GM18499 (cell line): ENCODE measurements at regions not wholly inside any gene's neighbourhood (a gene's known extent, or its start where the extent isn't known, plus 50 kb on each side); places are given as distances from the start of the nearest gene placed in this dataset.
"Not testable (repeated sequence)": the region's sequence is repeated elsewhere in the genome, so short reads cannot be mapped to it uniquely, and the experiment has no call there.

ENCODE experiments used
- ATAC-seq: cut with Tn5 transposase; IDR thresholded peaks from one replicate; pipeline ENCODE4 v1.9.1; 2021; ENCODE audit warnings: moderate number of reproducible peaks; ENCODE audit not compliant: insufficient read depth, unreplicated experiment

DNA sequence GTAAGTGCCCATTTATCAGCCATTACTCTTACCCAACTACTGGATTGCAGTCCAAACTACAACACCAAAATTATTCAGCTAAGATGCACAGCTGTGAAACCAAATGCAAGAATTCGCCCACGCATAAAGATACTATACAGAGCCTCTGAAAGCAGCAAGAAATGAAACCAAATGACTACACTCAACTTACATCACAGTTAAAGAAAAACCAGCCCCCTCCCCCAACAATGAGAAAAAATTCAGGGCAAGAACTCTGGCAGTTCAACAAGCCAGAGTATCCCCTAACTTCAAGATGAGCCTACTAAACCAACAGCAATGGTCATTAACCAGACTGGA is 209.1 kb upstream of the VWC2 start:
- ATAC-seq, result peak; percentile 81

DNA sequence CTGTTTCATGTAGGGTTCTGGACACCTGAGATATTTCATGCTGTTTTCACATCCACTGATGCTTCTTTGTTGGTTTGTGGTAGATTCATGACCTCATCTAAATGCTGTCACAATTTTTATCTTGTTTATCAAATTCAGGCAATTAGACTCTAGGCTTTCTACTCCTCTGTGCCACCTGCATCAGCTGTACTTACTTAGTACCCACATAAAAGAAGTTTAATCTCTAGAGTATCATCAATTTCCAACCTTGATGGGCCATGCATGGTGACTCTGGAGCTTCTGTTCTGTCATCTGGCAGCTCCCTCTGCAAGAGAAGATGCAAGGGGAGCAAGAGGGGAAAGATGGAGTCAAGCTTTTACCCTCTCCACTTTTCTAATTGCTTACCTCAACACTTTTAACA is 195.9 kb upstream of the VWC2 start:
- no peak for ATAC-seq

DNA sequence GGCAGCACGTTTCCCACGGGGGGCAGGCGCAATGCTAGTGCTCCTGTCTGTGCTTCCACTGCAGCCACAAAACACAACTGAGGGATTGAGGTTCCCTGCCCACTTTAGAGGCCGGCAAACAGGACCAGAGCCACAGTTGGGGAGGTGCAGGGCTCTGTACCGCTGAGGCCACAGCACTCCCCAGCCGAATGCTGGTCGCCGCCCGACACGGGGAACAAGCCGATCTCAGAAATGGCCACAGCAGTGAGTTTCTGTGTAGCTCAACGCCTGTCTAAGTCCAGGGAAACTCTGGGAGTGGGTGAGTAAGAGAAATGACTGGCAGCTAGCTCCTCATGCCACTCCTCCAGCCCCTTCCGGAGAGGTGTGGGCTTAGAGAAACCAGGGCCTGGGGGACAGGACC is 194.0 kb upstream of the VWC2 start:
- no peak for ATAC-seq

DNA sequence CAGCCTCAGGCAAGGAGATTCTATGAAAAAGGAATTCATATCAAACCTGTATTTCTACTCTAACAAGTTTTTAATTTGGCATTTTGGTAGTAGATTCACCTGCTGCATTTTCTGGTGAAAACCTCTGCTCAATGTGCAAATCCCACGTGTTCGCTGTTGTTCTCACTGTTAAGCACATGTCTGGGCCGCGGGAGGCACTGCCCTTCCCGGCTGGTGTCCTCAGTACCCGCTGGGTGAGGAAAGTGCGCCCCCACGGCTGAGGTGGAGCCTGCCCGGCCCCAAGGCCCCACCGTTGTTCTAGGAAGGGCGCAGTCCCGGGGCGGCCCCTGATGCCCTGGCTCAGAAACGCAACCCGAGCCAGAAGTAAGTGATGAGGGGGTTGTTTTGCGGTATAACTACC is 193.4 kb upstream of the VWC2 start:
- no peak for ATAC-seq

DNA sequence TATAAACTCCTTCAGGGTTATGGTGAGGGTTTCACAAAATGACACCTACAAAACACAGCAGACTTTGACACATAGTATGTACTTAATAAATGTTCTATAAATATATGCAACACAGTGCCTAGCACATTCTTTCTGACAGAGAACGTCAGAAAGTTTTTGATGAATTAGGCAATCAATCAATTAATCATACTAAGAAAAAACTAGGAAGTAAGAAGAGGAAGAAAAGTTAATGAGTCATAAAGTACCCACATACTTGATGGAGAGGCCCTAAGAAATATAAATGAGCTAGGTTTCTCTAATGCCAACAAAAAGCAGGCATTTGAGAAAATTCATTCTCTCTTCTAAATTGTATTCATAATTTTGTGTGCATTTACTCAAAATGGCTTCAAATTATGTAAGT is 192.7 kb upstream of the VWC2 start:
- ATAC-seq, result no peak

DNA sequence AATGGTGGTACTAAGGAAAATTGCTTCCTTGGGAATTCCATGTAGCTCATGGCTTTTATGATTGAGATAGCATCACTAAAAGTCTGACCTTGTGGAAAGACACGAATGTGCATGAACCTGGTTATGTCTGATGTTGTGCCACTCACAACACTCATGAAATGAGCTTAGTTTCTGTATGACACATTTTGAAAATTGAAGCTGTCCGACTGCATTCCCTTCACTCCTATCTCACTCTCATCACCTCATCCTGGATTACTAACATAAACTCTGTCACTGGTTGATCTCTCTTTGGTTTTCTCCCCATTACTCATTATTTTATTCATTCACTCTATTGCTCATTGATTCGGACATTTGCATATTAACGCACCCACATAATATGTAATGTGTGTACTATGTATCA is 190.0 kb upstream of the VWC2 start:
- ATAC-seq, result no peak

DNA sequence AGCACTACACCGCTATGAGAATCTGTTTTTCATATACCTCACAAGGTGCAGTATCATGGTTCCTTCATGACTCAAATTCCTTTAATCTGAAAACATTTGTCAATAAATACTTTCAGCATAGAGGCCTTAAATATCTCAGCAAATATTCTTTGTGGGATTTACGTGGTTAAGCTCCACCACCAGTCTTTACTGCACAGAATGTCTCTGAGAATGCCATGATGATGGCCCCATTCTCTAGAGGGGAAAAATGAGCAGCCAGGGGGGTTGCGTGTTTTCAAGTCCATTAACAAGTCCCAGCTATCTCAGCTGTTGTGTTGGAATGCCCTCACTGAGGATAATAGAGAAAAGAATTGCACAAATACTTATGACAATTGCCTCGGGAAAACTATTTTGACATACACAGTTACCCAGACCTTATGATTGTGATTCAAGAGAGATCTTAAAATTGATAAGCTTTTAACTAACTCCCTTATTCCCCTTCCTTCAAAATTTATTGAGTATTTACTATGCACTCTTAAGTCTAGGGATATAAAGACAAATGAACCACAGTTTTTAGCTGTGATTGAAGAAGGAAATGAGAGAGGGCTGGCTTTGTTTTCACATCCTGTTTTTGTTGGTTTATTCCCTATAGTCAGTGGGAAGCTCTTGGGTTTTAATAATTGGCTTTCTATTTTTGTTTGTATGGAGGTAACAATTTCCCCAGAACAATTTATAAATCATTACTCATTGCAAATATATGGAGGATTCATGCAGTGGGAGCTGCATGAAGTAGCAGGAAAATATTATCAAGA is 176.5 kb upstream of the VWC2 start:
- ATAC-seq, result no peak

DNA sequence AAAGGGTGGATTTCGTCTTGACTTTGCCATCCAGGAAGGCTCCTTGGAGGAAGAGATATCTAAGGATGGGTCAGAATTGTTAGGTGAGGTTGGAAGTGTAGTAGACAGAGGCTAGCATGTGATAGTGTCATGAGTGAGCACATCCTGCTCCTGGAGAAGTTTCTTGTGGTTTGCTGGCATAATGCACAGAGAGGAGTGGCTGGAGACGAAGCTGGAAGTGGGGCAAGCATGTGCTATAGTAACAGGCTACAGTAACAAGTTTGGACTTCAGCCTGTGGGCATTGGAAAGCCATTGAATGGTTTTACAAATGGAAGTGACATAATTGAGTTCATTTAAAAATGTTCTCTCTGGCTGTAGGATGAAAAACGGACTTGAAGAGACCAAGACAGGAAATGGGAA is 175.6 kb upstream of the VWC2 start:
- ATAC-seq, result no peak

DNA sequence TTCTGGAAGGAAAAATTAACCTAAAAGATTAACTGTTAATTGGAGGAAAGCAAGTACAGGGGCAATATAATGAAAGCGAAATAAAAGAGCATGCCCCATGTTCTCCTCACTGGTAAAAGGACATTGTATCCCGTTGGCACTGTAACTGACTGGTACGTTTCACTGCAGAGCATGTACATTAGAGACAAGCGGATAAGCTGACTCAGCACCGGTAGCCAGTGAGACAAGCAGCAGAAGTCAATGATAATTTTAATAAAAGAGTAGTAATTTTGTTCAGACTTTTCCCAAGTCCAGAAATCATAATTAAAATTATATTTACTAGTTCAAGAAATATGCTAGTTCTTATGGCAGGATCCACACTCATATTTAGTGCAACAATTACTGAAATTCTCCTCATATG is 161.5 kb upstream of the VWC2 start:
- no peak for ATAC-seq

DNA sequence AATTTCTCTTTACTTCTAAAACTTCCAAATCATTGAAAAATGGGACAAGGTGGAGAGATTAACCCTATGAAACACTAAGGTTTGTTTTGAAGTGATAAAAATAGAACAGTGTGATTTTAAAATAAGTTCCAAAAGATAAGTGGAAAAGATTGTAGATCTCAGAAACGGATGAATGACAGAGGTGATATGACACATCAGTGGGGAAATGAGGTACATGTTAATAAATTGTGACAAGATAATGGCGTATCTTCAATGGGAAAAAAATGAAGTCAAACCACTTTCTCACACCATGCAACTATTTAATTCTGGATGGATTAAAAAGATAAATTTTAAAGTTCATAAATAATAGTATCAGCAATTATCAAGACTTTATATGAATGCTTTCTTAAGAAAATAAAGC is 159.7 kb upstream of the VWC2 start:
- ATAC-seq, result no peak

DNA sequence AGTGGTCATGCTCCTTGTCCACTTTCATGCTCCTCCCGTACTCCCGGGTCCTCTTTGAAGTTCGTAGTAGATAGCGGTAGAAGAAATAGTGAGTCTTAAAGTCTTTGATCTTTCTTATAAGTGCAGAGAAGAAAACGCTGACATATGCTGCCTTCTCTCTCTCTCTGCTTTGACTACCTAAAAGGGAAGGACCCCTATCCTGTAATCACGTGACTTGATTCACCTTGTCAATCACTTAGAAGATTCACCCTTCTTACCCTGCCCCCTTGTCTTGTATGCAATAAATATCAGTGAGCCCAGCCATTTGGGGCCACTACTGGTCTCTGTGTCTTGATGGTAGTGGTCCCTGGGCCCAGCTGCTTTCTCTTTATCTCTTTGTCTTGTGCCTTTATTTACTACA is 158.5 kb upstream of the VWC2 start:
- ATAC-seq, result not testable (repeated sequence)

DNA sequence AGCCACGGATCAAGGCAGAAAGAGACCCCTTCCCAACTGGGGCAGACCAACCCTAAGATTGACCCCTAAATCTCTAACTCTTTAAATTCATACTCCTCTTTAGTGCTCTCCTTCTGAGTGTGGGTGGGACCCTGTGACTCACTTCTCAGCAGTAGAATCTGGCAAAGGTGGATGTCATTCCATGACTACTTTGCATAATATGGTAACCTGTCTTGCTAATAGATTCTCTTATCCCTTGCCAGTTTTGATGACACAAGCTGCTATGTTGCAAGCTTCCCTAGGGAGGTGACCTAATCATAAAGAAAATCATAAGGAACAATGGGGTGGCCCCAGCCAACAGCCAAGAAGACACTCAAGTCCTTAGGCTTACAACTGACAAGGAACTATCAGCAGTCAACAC is 155.4 kb upstream of the VWC2 start:
- no peak for ATAC-seq

DNA sequence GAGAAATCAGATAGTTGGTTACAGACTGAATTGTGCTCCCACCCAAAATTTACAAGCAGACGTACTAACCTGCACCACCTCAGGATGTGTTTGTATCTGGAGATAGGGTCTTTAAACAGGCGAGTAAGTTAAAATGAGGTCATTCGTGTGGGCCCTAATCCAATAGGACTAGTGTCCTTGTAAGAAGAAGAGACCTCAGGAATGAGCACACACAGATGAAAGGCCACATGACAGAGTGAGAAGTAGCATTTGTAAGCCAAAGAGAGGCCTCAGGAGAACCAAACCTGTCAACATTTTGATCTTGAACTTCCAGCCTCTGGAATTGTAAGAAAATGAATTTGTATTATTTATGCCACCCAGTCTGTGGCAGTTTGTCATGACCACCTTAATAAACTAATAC is 149.5 kb upstream of the VWC2 start:
- no peak for ATAC-seq

DNA sequence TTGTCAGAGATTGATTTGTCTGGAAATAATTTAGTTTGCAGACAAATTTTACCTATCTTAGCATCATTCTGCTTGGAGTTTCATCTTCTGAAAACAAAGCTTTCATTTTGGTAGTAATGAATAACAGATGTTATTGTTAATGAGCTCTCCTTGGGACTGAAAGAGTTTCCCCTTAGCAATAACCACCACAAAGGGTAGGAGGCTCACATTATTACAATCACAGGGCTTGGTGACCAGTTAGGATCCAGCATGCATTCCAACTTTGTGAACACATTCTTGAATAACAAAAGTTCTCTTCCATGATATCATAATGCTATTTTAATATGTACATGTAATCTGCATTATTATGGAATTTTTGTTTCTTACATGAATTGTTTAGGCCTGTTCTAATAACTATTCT is 148.8 kb upstream of the VWC2 start:
- no peak for ATAC-seq

DNA sequence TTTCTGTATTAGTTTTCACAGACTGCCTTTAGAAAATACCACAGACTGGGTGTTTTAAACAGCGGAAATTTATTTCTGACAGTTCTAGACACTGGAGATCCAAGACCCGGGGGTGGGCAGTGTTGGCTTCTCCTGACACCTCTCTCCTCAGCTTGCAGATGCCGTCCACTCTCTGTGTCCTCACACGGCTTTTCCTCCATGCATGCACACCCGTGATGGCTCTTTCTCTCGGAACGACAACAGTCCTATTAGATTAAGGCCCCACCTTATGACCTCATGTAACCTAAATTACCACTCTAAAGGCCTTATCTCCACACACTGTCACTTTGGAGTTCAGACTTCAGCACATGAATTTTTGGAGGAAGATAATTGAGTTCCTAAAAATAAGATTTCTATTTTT is 142.9 kb upstream of the VWC2 start:
- ATAC-seq, result no peak

DNA sequence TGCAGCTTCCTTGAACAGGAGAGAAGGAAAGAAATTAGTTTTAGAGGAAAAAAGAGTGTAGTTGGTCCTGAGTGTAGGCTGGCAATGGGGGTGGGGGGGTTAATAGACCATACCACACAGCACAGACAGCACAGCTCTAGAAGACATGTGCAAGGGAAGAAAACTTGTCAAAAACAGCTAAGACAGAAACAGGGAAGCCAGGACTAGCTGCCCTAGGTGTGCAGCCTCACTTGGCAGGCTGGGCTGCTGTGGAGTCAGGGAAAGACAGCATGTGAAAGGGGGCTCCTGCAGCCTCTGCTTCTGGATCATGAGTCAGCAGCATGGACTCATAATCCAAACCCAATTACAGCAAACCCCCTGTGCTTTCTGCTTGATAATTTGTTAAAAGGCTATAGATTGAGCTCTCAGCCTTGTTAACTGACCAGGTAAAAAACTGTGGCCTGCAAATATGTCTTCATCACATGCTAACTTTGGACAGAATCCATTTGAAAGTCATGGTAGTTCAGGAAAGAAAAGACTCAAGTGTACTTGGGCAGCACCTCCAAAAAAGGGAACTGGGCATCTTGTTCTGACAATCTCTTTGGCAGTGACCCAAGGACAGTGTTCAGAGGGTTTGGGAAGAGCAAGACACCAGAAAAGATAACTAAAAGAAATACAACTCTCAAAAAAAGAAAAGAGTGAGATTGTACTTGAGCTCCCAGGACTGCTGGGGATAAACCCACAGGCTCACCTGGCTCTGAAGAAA is 142.2 kb upstream of the VWC2 start:
- no peak for ATAC-seq

DNA sequence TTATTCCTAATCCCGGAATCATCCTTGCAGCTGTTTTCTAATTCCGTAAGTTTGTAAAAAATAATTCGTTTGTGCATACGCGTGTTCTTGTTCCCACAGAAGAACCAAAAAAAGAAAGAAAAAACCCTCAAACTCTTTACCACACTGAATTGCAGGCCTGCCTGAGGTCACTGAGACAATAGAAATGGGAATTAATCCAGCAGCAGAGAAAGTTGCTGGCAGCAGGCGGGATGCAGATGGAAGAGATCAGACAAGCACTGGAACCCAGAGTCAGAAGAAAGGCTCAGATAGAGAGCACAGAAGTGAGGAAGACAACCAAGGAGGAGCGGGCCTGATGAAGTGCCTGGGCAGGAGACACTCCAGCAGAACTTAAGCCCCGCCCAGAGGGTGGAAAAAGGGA is 141.5 kb upstream of the VWC2 start:
- ATAC-seq, result no peak

DNA sequence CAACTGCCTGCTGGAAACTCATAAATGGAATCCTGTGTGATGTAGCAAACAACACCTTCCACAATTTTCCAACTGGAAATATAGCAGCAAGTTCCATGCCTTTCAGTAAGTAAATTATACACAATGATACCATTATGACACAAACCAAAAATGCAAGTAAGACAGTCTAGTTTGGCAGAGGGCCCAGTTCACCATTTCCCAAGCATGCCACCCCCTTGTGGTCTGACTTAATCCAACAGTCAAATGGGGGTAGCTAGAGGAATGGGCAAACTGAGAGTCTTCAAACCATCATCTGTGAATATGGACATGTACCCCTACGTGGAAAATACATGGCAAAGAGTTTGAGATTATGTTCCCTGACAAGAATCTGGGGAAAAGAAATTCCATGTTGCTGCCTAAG is 137.6 kb upstream of the VWC2 start:
- no peak for ATAC-seq

DNA sequence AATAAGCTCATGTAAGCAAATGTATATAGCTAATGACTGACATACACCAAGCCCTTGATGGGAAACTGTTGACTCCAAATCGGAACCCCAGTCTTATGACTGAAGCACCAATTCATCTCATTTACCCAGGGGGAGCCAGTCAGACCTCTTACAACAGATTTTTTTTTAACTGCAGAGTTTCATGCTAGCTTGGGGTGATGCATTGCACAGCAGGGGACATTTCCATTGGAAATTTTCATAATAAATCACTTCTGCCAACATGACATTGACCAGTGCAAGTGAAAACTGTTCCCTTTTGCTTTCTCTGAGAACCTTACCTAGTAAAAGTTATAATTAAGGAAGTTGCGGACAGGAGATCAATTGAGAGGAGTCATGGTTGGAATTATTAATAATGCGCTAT is 137.0 kb upstream of the VWC2 start:
- ATAC-seq, result no peak

DNA sequence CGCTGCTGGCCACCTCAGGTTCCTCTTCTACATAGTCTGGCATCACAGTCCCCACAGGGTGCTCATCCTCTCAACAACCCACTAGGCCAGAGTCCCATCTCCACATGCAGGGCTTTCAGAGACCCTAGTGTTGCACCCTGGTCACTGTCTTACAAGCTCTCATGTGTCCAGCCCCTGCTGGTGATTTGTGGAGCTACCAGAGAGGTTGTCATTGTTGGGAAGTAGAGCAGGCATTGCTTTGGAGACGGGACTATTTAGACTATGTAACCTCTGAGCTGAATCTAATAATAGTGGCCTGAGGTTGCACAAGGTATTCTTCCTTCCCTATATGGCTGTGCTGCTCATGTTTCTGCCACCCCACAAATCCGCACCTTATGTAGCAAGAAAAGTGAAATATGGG is 135.3 kb upstream of the VWC2 start:
- no peak for ATAC-seq

DNA sequence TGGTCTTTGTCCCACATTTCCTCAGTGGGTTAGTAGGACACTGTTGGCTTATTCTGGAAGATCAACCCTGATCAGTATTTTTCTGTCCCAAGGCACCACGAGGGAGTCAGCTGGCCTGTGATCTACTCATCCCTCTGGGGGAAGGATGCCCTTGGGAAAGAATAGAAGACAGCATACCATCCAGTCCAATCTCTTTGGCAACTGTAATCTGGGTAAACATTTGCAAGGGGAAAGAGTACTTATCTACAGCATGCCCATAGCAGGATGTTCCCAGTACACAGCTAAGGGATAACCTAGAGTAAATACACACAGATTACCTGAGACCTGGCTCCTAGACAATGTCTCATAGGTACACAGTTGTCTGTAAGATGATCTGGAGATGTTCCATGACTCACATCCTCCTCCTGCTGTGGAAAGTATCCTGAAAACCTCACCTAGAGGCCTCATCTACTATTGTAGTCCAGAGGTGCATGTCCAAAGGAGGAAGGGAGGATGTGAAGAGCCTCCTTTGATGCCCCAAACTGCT is 134.3 kb upstream of the VWC2 start:
- ATAC-seq, result no peak

DNA sequence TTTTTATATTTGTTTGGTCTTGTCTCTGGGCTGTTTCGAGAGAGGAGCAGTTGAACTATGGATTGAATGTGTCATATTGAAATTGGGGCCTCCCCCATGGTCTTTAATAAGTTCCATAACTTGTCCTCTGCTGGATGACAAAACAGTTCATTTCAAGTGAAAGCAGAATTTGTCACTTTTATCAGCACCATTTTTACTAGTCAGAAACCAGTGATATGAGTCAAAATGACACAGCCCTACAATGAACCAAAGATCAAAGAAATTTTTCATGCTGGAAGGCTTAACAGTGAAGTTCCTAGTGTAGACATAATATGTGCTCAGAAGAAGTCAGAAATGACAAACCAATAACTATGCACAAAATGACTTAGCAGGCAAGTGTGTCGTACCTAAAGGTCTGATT is 133.6 kb upstream of the VWC2 start:
- no peak for ATAC-seq
